HepG2 (cell line): ENCODE measurements at regions not wholly inside any gene's neighbourhood (a gene's known extent, or its start where the extent isn't known, plus 50 kb on each side); places are given as distances from the start of the nearest gene placed in this dataset.

ENCODE experiments used
- ATAC-seq: fragments of 200-7000 bp; cut with Tn5 transposase; 3 replicates; pipeline ENCODE4 v1.9.1; 2020; ENCODE audit warnings: mild to moderate bottlenecking, moderate library complexity
- BruUV-seq: library from RNA; stranded (reverse); fragments of 400-500 nt; replicated peaks from 2 replicates; lab custom pipeline; 2021; lab: Mats Ljungman, UMichigan
- CTCF ChIA-PET: fragments of 300-600 bp; formaldehyde crosslinking; extraction: SDS; loops from one replicate; lab custom pipeline; 2021; ENCODE audit warnings: low total read pairs, inconsistent platforms, low intra/inter-chr PET ratio; lab: Yijun Ruan, JAX
- POLR2A ChIA-PET: fragments of 350-600 bp; sonication (Branson Sonifier 250); formaldehyde crosslinking; loops from one replicate; lab custom pipeline; 2020; ENCODE audit warnings: antibody characterized with exemption, inconsistent platforms; lab: Yijun Ruan, JAX
- DNase-seq: peaks from one replicate; pipeline ENCODE4 v3.0.0-alpha.2; 2015; ENCODE audit warnings: low spot score
- FAIRE-seq: peaks from 3 replicates; lab custom pipeline; 2011; peaks lifted over from hg19 to GRCh38; lab: Jason Lieb, UNC
- H2AFZ ChIP-seq: one replicate; pipeline ENCODE4 v1.6.1; 2011; ENCODE audit warnings: low read length, inconsistent platforms
- H3K27ac ChIP-seq: fragments of 300-600 bp; 3 replicates; pipeline ENCODE4 v1.8.0; 2011; ENCODE audit warnings: mixed run types, mild to moderate bottlenecking, mixed read lengths, low read length, inconsistent platforms; ENCODE audit not compliant: insufficient read depth; ENCODE audit errors: extremely low read length
- H3K27me3 ChIP-seq, 2 experiments: fragments of 200-600 bp in 1 of 2; 2 replicates in 1 of 2; 3 replicates in 1 of 2; pipeline versions ENCODE4 v1.6.0 to v1.8.0; 2011; ENCODE audit warnings: low read length in 2 of 2, mild to moderate bottlenecking in 2 of 2, moderate library complexity in 2 of 2, inconsistent platforms in 1 of 2; ENCODE audit not compliant: insufficient read depth in 2 of 2, control insufficient read depth in 1 of 2
- H3K36me3 ChIP-seq, 2 experiments: fragments of 200-600 bp in 1 of 2; replicated peaks in 1 of 2; 2 replicates in 1 of 2; 3 replicates in 1 of 2; pipeline versions ENCODE4 v1.5.1 to v1.8.0; 2011; ENCODE audit warnings: low read length in 2 of 2, inconsistent platforms in 1 of 2; ENCODE audit not compliant: insufficient read depth in 2 of 2, control insufficient read depth in 1 of 2
- H3K4me1 ChIP-seq: 2 replicates; pipeline ENCODE4 v1.5.1; 2012; ENCODE audit warnings: low read length, inconsistent platforms; ENCODE audit not compliant: insufficient read depth
- H3K4me2 ChIP-seq: 2 replicates; pipeline ENCODE4 v1.6.0; 2011; ENCODE audit warnings: low read depth, low read length, inconsistent platforms
- H3K4me3 ChIP-seq, 3 experiments: fragments of 200-600 bp in 1 of 3; sonication (generic), shearing (Covaris generic) in 1 of 3; replicated peaks in 1 of 3; 2 replicates each; pipeline ENCODE4 v1.5.1; 2011 to 2016; ENCODE audit warnings: low read length in 3 of 3, inconsistent platforms in 2 of 3, low read depth in 2 of 3, mild to moderate bottlenecking in 2 of 3, control low read depth in 1 of 3, mixed read lengths in 1 of 3; ENCODE audit not compliant: insufficient read depth in 1 of 3
- H3K79me2 ChIP-seq: one replicate; pipeline ENCODE4 v1.6.1; 2011; ENCODE audit warnings: low read length, inconsistent platforms; ENCODE audit not compliant: insufficient read depth
- H3K9ac ChIP-seq: 2 replicates; pipeline ENCODE4 v1.6.0; 2011; ENCODE audit warnings: mild to moderate bottlenecking, low read depth, low read length, inconsistent platforms; ENCODE audit not compliant: insufficient read depth
- H3K9me3 ChIP-seq: 2 replicates; pipeline ENCODE4 v1.5.1; 2012; ENCODE audit warnings: mild to moderate bottlenecking, low read length
- H4K20me1 ChIP-seq: 2 replicates; pipeline ENCODE4 v1.6.0; 2011; ENCODE audit warnings: inconsistent platforms, mild to moderate bottlenecking, low read length, moderate library complexity; ENCODE audit not compliant: insufficient read depth
- FOXK2 ChIP-seq: fragments of 450-650 bp; IDR thresholded peaks from 2 replicates; pipeline ENCODE4 v1.6.1; 2016
- NRL ChIP-seq: sonication (generic); formaldehyde crosslinking; IDR thresholded peaks from 2 replicates; pipeline ENCODE4 v1.5.0; 2020; ENCODE audit warnings: missing genetic modification reagents, mild to moderate bottlenecking, moderate library complexity, borderline replicate concordance
- RXRA ChIP-seq: sonication (generic); formaldehyde crosslinking; IDR thresholded peaks from 2 replicates; pipeline ENCODE4 v1.5.1; 2020; ENCODE audit warnings: missing genetic modification reagents
- ZFP36L2 ChIP-seq: sonication (generic); formaldehyde crosslinking; IDR thresholded peaks from 2 replicates; pipeline ENCODE4 v1.4.0; 2020; ENCODE audit warnings: missing genetic modification reagents
- ZNF337 ChIP-seq: sonication (generic); formaldehyde crosslinking; IDR thresholded peaks from 2 replicates; pipeline ENCODE4 v1.5.1; 2020; ENCODE audit warnings: missing genetic modification reagents, low read depth, mild to moderate bottlenecking, borderline replicate concordance
- ZNF567 ChIP-seq: sonication (generic); formaldehyde crosslinking; IDR thresholded peaks from 2 replicates; pipeline ENCODE4 v1.8.1; 2023; ENCODE audit warnings: mild to moderate bottlenecking, missing genetic modification reagents, borderline replicate concordance
- ZNF598 ChIP-seq: sonication (generic); formaldehyde crosslinking; IDR thresholded peaks from 2 replicates; pipeline ENCODE4 v1.5.1; 2020; ENCODE audit warnings: mild to moderate bottlenecking, missing genetic modification reagents, borderline replicate concordance
- ZNF746 ChIP-seq: sonication (generic); formaldehyde crosslinking; IDR thresholded peaks from 2 replicates; pipeline ENCODE4 v1.8.0; 2022; ENCODE audit warnings: mild to moderate bottlenecking, missing genetic modification reagents
- ZNF749 ChIP-seq: sonication (generic); formaldehyde crosslinking; IDR thresholded peaks from 2 replicates; pipeline ENCODE4 v1.8.0; 2022; ENCODE audit warnings: mild to moderate bottlenecking, missing genetic modification reagents, moderate library complexity, borderline replicate concordance
- ZNF850 ChIP-seq: sonication (generic); formaldehyde crosslinking; conservative IDR thresholded peaks from 2 replicates; pipeline ENCODE4 v1.9.0; 2021; ENCODE audit warnings: mild to moderate bottlenecking, missing genetic modification reagents
- ZSCAN29 ChIP-seq: sonication (generic); formaldehyde crosslinking; conservative IDR thresholded peaks from 2 replicates; pipeline ENCODE4 v1.4.0; 2020; ENCODE audit warnings: mild to moderate bottlenecking, missing genetic modification reagents
- WGBS: methylation state at CpG from one replicate; pipeline ENCODE4 v1.1.6; 2017; ENCODE audit warnings: low lambda C conversion rate; 5-methylcytosine and 5-hydroxymethylcytosine counted together
- in situ Hi-C: cut with HindIII; loops from 2 replicates; pipeline ENCODE4 v1.10.0; 2017; ENCODE audit warnings: low pct_unique_long_range_greater_than_20kb; ENCODE audit not compliant: extremely low pct_ligation_motif_present
- intact Hi-C: fragments of 100-400 bp; cut with micrococcal nuclease; formaldehyde crosslinking; loops from one replicate; pipeline ENCODE4 v1.10.0; 2022; ENCODE audit not compliant: unreplicated experiment
- TF ChIP-seq, protein P1 (sequence below): sonication (generic); formaldehyde crosslinking; IDR thresholded peaks from 2 replicates; pipeline ENCODE4 v1.8.1; 2023; ENCODE audit warnings: missing genetic modification reagents, mild to moderate bottlenecking, borderline replicate concordance
- TF ChIP-seq, protein P2 (sequence below): sonication (generic); formaldehyde crosslinking; IDR thresholded peaks from 2 replicates; pipeline ENCODE4 v1.4.0; 2020; ENCODE audit warnings: missing genetic modification reagents, mild to moderate bottlenecking, borderline replicate concordance

- WGBS: 2% methylated on average over 2 of the region's 2 CpGs
- no peak overlapping the region for H3K27ac ChIP-seq
- CTCF ChIA-PET: no interaction called here
- H4K20me1 ChIP-seq: no peaks in the 10 kb centered on the region
- DNase-seq: no peak
- no peak overlapping the region for H2AFZ ChIP-seq
- TF ChIP-seq ZNF337 (CRISPR knock-in tag): no peak
- no peak for TF ChIP-seq ZNF598
- TF ChIP-seq FOXK2: no peak
- TF ChIP-seq ZNF749 (CRISPR knock-in tag): no peak
- no peak for TF ChIP-seq ZFP36L2 (CRISPR knock-in tag)
- TF ChIP-seq NRL (CRISPR knock-in tag): no peak
- TF ChIP-seq, protein P1, sequence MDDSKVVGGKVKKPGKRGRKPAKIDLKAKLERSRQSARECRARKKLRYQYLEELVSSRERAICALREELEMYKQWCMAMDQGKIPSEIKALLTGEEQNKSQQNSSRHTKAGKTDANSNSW (CRISPR knock-in tag): no peak
- TF ChIP-seq ZSCAN29 (CRISPR knock-in tag): no peak
- TF ChIP-seq ZNF746 (CRISPR knock-in tag): no peak
- TF ChIP-seq ZNF567: no peak
- TF ChIP-seq RXRA: no peak
- TF ChIP-seq, protein P2, sequence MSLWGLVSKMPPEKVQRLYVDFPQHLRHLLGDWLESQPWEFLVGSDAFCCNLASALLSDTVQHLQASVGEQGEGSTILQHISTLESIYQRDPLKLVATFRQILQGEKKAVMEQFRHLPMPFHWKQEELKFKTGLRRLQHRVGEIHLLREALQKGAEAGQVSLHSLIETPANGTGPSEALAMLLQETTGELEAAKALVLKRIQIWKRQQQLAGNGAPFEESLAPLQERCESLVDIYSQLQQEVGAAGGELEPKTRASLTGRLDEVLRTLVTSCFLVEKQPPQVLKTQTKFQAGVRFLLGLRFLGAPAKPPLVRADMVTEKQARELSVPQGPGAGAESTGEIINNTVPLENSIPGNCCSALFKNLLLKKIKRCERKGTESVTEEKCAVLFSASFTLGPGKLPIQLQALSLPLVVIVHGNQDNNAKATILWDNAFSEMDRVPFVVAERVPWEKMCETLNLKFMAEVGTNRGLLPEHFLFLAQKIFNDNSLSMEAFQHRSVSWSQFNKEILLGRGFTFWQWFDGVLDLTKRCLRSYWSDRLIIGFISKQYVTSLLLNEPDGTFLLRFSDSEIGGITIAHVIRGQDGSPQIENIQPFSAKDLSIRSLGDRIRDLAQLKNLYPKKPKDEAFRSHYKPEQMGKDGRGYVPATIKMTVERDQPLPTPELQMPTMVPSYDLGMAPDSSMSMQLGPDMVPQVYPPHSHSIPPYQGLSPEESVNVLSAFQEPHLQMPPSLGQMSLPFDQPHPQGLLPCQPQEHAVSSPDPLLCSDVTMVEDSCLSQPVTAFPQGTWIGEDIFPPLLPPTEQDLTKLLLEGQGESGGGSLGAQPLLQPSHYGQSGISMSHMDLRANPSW (CRISPR knock-in tag): no peak
- TF ChIP-seq ZNF850 (CRISPR knock-in tag): no peak
- no peaks in the 10 kb centered on the region for H3K9me3 ChIP-seq
- H3K27me3 ChIP-seq: no peaks in the 10 kb centered on the region
- FAIRE-seq: no peak
- H3K79me2 ChIP-seq: no peaks in the 10 kb centered on the region
- POLR2A ChIA-PET: no interaction called here
- no peaks in the 10 kb centered on the region for H3K36me3 ChIP-seq
- in situ Hi-C loops: no loop called here
- H3K9ac ChIP-seq: no peak overlapping the region
- no peak overlapping the region for H3K4me2 ChIP-seq
- no peaks in the 10 kb centered on the region for H3K4me1 ChIP-seq
- BruUV-seq: no TSS peak
- no peak for ATAC-seq
- intact Hi-C loops: no loop called here
- no peak overlapping the region for H3K4me3 ChIP-seq
Observed at GRCh38 chr11:95682552-95682951, 107.0 kb downstream of the FAM76B start.
